Activated naive CD8-positive, alpha-beta T cell treated with anti-CD3 and anti-CD28 coated beads, Interleukin-2, amount 10 ng/mL, durations not matched to agents 7 days and 5 days (primary cell): ENCODE measurements at regions not wholly inside any gene's neighbourhood (a gene's known extent, or its start where the extent isn't known, plus 50 kb on each side); places are given as distances from the start of the nearest gene placed in this dataset.
"Not testable (repeated sequence)": the region's sequence is repeated elsewhere in the genome, so short reads cannot be mapped to it uniquely, and the experiment has no call there.

Source experiments
- ATAC-seq: fragments of 150-1000 bp; cut with Tn5 transposase; one replicate; pipeline ENCODE4 v1.10.0; 2021; ENCODE audit warnings: low read depth, moderate library complexity
- POLR2A ChIA-PET: fragments of 350-600 bp; sonication (Branson Sonifier 250); formaldehyde crosslinking; loops from one replicate; lab custom pipeline; 2021; ENCODE audit warnings: antibody characterized with exemption; lab: Charles Lee
- DNase-seq: peaks from one replicate; pipeline ENCODE4 v3.0.0; 2021
- H3K27ac Mint-ChIP-seq: one replicate; pipeline ENCODE4 v1.8.0; 2022; ENCODE audit warnings: mild to moderate bottlenecking, mixed read lengths
- H3K27me3 Mint-ChIP-seq: one replicate; pipeline ENCODE4 v1.8.0; 2022; ENCODE audit warnings: mild to moderate bottlenecking, moderate library complexity, mixed read lengths
- H3K36me3 Mint-ChIP-seq: one replicate; pipeline ENCODE4 v1.8.0; 2021; ENCODE audit warnings: mild to moderate bottlenecking, mixed read lengths
- H3K4me1 Mint-ChIP-seq: one replicate; pipeline ENCODE4 v1.8.0; 2021; ENCODE audit warnings: mixed read lengths
- H3K4me3 Mint-ChIP-seq: one replicate; pipeline ENCODE4 v1.8.0; 2022; ENCODE audit warnings: mild to moderate bottlenecking, moderate library complexity, mixed read lengths
- H3K9me3 Mint-ChIP-seq: one replicate; pipeline ENCODE4 v1.8.0; 2021; ENCODE audit warnings: mixed read lengths

DNA sequence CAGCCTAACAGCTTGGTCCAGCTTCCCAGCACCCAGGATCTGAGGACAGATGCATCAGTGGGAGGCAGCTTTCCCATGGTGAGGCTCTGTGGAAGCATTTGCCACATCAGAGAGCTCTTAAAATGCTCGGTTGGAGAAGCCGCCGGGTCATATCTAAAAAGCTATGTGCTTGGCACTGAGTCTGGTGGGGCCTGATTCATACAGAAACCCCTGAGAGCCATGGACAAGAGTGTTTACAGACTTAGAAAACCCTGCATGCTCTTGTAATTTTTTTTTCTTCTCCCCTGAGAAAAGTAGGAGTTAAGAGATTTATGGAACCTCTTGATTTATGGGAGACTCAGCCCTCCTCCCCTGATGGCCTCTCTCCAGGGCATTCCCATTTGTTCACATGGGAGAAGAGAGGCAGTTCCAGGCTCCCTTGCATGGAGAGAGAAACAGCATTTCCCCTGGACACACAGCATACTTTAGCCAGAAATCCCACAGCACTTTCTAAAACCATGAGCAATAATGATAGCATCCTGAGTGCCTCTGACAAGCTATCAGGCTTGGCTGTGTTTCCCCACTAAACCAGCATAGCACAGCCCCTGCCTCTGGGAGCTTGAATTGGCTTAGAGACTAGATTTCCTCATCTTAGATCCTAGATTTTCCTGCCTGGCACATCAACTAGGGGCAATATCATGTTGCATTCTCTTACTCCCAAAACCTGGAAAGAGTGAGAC lies 322.1 kb upstream of the AUTS2 start:
- Mint-ChIP-seq H3K36me3 (no peaks in the 10 kb centered on the region), H3K4me3 (no peak overlapping the region), H3K9me3 (peaks cover 5% of the 10 kb centered on the region)

GRCh38 chr7:69277366-69277765 lies 320.9 kb upstream of the AUTS2 start:
- H3K27me3 Mint-ChIP-seq = no peaks in the 10 kb centered on the region
- peaks cover 7% of the 10 kb centered on the region for H3K9me3 Mint-ChIP-seq
- H3K27ac Mint-ChIP-seq = no peak overlapping the region
- no peaks in the 10 kb centered on the region for H3K36me3 Mint-ChIP-seq
- POLR2A ChIA-PET = no interaction called here
- DNase-seq (no peak), ATAC-seq (no peak)
- H3K4me1 Mint-ChIP-seq = no peaks in the 10 kb centered on the region
- no peak overlapping the region for H3K4me3 Mint-ChIP-seq

More for the DNA sequence above, 322.1 kb upstream of the AUTS2 start:
- no peak for DNase-seq
- H3K27me3 Mint-ChIP-seq = no peaks in the 10 kb centered on the region
- H3K4me1 Mint-ChIP-seq = no peaks in the 10 kb centered on the region
- POLR2A ChIA-PET = no interaction called here
- H3K27ac Mint-ChIP-seq = no peak overlapping the region
- no peak for ATAC-seq

GRCh38 chr7:69282946-69283345 lies 315.3 kb upstream of the AUTS2 start:
- Mint-ChIP-seq H3K9me3 (peaks cover 5% of the 10 kb centered on the region), H3K27ac (no peak overlapping the region), H3K4me1 (no peaks in the 10 kb centered on the region), H3K4me3 (no peak overlapping the region), H3K27me3 (no peaks in the 10 kb centered on the region), H3K36me3 (no peaks in the 10 kb centered on the region)
- no peak for DNase-seq
- POLR2A ChIA-PET = no interaction called here
- no peak for ATAC-seq

DNA sequence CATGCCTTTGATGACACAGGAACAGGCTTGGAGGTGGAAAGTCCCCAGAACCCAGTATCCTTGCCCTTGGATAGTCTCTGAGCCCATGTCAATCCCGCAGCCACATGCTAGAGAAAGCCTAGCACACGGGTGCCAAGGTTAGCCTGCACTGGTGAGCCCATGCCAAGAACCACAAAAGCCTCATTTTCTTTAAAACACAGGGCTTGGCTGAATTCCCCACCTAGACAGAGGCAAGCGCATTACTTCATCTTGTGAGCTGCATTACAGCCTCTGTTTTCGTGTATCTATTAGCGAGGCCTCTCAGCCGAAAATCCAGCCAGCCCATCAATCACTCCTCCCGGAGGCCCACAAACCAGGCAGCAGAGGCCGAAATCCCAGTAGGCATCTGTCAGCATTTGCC lies 314.9 kb upstream of the AUTS2 start:
- H3K36me3 Mint-ChIP-seq = no peaks in the 10 kb centered on the region
- DNase-seq = no peak
- H3K4me1 Mint-ChIP-seq = no peaks in the 10 kb centered on the region
- ATAC-seq = no peak
- H3K27me3 Mint-ChIP-seq = no peaks in the 10 kb centered on the region
- no peak overlapping the region for H3K27ac Mint-ChIP-seq
- no peak overlapping the region for H3K4me3 Mint-ChIP-seq
- H3K9me3 Mint-ChIP-seq = peaks cover 5% of the 10 kb centered on the region
- POLR2A ChIA-PET = no interaction called here

DNA sequence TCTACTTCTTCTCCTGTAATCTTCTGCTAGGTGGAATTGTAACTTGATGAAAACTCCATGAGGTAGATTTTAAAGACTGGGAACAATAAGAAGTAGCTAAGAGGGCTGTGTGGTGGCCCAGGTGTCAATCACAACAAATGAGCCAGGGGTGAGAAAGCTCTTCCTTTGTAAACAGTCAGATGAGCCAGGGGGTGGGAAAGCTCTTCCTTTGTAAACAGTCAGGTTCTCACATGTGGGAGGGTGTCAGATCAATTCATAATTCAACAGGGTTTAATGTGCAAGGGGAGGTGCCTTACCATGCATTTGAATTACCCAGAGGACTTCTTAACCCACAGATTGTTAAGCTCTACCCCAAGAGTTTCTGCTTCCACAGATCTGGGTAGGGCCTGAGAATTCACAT lies 312.4 kb upstream of the AUTS2 start:
- H3K4me3 Mint-ChIP-seq = no peak overlapping the region
- DNase-seq = no peak
- H3K36me3 Mint-ChIP-seq = no peaks in the 10 kb centered on the region
- H3K27ac Mint-ChIP-seq = no peak overlapping the region
- POLR2A ChIA-PET = no interaction called here
- H3K9me3 Mint-ChIP-seq = peaks cover 5% of the 10 kb centered on the region
- ATAC-seq = no peak
- no peaks in the 10 kb centered on the region for H3K4me1 Mint-ChIP-seq
- H3K27me3 Mint-ChIP-seq = no peaks in the 10 kb centered on the region

- Mint-ChIP-seq H3K4me1 (no peaks in the 10 kb centered on the region), H3K36me3 (no peaks in the 10 kb centered on the region), H3K27me3 (no peaks in the 10 kb centered on the region), H3K4me3 (no peak overlapping the region), H3K27ac (no peak overlapping the region), H3K9me3 (peaks cover 7% of the 10 kb centered on the region)
- POLR2A ChIA-PET = no interaction called here
- no peak for DNase-seq
- no peak for ATAC-seq
These were observed 302.3 kb upstream of the AUTS2 start for GRCh38 chr7:69295977-69296376.

DNA sequence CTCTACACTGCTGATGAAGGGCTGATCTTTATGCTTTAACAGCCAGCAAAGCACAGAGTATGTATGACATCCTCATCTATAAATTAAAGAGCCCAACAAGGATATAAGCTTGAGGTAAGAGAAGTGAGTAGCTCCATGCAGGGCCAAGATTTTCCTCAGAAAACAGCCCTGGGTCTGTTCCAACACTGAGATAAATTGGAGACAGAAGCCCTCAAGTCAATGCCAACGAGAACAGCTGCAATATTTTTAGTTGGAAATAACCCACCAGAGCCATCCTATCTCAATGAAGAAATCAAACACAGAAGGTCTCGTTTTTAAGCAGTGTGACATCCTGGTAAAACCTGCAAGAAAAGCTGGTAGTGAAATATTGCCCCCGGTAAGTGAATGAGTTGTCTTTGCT lies 297.0 kb upstream of the AUTS2 start:
- H3K4me1 Mint-ChIP-seq = no peaks in the 10 kb centered on the region
- ATAC-seq = no peak
- no peak overlapping the region for H3K4me3 Mint-ChIP-seq
- H3K9me3 Mint-ChIP-seq = peaks cover 10% of the 10 kb centered on the region
- H3K27me3 Mint-ChIP-seq = no peaks in the 10 kb centered on the region
- no peak for DNase-seq
- POLR2A ChIA-PET = no interaction called here
- no peaks in the 10 kb centered on the region for H3K36me3 Mint-ChIP-seq
- no peak overlapping the region for H3K27ac Mint-ChIP-seq

GRCh38 chr7:69309601-69310000 lies 288.7 kb upstream of the AUTS2 start:
- no peaks in the 10 kb centered on the region for H3K4me1 Mint-ChIP-seq
- H3K36me3 Mint-ChIP-seq = no peaks in the 10 kb centered on the region
- no peak overlapping the region for H3K4me3 Mint-ChIP-seq
- no peaks in the 10 kb centered on the region for H3K27me3 Mint-ChIP-seq
- DNase-seq (no peak), ATAC-seq (no peak)
- POLR2A ChIA-PET = no interaction called here
- H3K27ac Mint-ChIP-seq = no peak overlapping the region
- peaks cover 7% of the 10 kb centered on the region for H3K9me3 Mint-ChIP-seq

GRCh38 chr7:69311489-69311888 lies 286.8 kb upstream of the AUTS2 start:
- DNase-seq (no peak), ATAC-seq (no peak)
- Mint-ChIP-seq H3K27me3 (no peaks in the 10 kb centered on the region), H3K9me3 (peaks cover 5% of the 10 kb centered on the region), H3K4me3 (no peak overlapping the region), H3K36me3 (no peaks in the 10 kb centered on the region), H3K27ac (no peak overlapping the region), H3K4me1 (no peaks in the 10 kb centered on the region)
- POLR2A ChIA-PET = no interaction called here

- H3K9me3 Mint-ChIP-seq, H3K27ac Mint-ChIP-seq, H3K27me3 Mint-ChIP-seq, H3K4me3 Mint-ChIP-seq, DNase-seq, POLR2A ChIA-PET, H3K36me3 Mint-ChIP-seq, ATAC-seq, H3K4me1 Mint-ChIP-seq: not testable (repeated sequence)
These were observed 284.4 kb upstream of the AUTS2 start for GRCh38 chr7:69313852-69314251.

GRCh38 chr7:69318794-69319193 lies 279.5 kb upstream of the AUTS2 start:
- no peak for DNase-seq
- POLR2A ChIA-PET = no interaction called here
- Mint-ChIP-seq H3K27me3 (no peaks in the 10 kb centered on the region), H3K4me3 (no peak overlapping the region), H3K36me3 (no peaks in the 10 kb centered on the region), H3K27ac (no peak overlapping the region), H3K4me1 (no peaks in the 10 kb centered on the region), H3K9me3 (peaks cover 5% of the 10 kb centered on the region)
- no peak for ATAC-seq

DNA sequence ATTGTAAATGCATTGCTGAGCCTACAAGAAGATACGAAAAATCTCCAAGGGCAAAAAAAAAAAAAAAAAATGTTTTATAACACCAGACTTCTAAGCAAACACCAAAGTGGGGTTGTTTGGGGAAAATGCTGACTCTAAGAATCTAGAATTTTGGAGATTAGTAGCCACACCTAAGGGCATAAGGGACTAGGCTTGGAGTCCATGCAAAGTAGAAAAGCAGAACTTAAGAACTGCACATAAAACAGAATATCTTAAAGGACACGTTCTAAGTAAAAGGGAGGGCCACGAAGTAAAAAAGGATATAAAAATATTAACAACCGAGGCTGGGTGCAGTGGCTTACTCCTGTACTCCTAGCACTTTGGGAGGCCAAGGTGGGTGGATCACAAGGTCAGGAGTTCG lies 269.8 kb upstream of the AUTS2 start:
- Mint-ChIP-seq H3K36me3 (no peaks in the 10 kb centered on the region), H3K27me3 (no peaks in the 10 kb centered on the region), H3K9me3 (peaks cover 12% of the 10 kb centered on the region), H3K27ac (no peak overlapping the region), H3K4me1 (no peaks in the 10 kb centered on the region), H3K4me3 (no peak overlapping the region)
- ATAC-seq = no peak
- POLR2A ChIA-PET = no interaction called here
- DNase-seq = no peak

- H3K36me3 Mint-ChIP-seq = no peaks in the 10 kb centered on the region
- H3K9me3 Mint-ChIP-seq = peaks cover 12% of the 10 kb centered on the region
- DNase-seq (no peak), ATAC-seq (no peak)
- H3K27me3 Mint-ChIP-seq = no peaks in the 10 kb centered on the region
- POLR2A ChIA-PET = no interaction called here
- no peak overlapping the region for H3K4me3 Mint-ChIP-seq
- H3K4me1 Mint-ChIP-seq = no peaks in the 10 kb centered on the region
- no peak overlapping the region for H3K27ac Mint-ChIP-seq
These were observed 263.6 kb upstream of the AUTS2 start for GRCh38 chr7:69334701-69335100.

DNA sequence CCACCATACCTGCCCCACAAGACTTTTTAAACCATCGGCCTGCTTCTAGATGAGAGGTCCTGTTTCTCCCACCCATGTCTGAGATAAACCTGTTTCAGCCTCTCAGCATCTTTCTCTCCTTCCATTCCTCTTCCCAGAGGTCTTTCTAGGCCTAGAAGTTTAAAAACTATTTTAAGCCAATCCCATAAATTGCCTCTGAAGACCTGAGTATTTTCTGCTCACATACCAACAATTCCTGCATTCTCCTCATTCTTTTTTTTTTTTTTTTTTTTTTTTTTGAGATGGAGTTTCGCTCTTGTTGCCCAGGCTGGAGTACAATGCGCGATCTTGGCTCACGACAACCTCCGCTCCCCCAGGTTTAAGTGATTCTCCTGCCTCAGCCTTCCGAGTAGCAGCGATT lies 262.9 kb upstream of the AUTS2 start:
- Mint-ChIP-seq H3K27ac (no peak overlapping the region), H3K4me3 (no peak overlapping the region), H3K27me3 (no peaks in the 10 kb centered on the region), H3K4me1 (no peaks in the 10 kb centered on the region), H3K36me3 (no peaks in the 10 kb centered on the region), H3K9me3 (peaks cover 10% of the 10 kb centered on the region)
- DNase-seq (no peak), ATAC-seq (no peak)
- POLR2A ChIA-PET = no interaction called here

DNA sequence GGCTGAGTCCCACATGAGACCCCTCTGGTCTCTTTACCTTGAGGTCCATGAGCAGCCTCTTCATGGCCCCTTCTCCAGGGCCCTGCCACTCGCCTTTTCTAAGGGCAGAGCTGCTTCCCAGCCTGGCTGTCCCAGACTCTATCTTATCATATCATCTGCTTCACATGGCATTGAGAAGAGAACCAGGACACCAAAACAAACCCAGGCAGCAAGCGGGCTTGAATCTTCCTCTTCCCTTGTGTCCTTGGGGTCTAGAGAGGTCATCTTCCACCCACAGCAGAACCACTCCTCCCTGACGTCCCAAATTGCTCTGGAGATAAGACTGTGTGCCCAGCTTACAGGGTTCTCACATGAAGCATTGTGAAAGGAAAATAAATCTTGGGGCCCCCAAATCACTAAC lies 261.3 kb upstream of the AUTS2 start:
- H3K4me1 Mint-ChIP-seq = no peaks in the 10 kb centered on the region
- ATAC-seq = no peak
- POLR2A ChIA-PET = no interaction called here

More for the DNA sequence above, 261.3 kb upstream of the AUTS2 start:
- no peak overlapping the region for H3K27ac Mint-ChIP-seq
- no peak overlapping the region for H3K4me3 Mint-ChIP-seq
- no peaks in the 10 kb centered on the region for H3K27me3 Mint-ChIP-seq
- peaks cover 8% of the 10 kb centered on the region for H3K9me3 Mint-ChIP-seq
- no peaks in the 10 kb centered on the region for H3K36me3 Mint-ChIP-seq
- DNase-seq = no peak
